IMR-90 (cell line): ENCODE measurements at regions not wholly inside any gene's neighbourhood (a gene's known extent, or its start where the extent isn't known, plus 50 kb on each side); places are given as distances from the start of the nearest gene placed in this dataset.

Source experiments
- ATAC-seq: fragments of 200-7000 bp; cut with Tn5 transposase; 2 replicates; pipeline ENCODE4 v1.9.1; 2020; ENCODE audit warnings: low read depth, mild to moderate bottlenecking, moderate library complexity
- BruUV-seq: library from RNA; stranded (reverse); fragments of 400-500 nt; replicated peaks from 2 replicates; lab custom pipeline; 2021; lab: Mats Ljungman, UMichigan
- CTCF ChIA-PET: fragments of 300-600 bp; formaldehyde crosslinking; extraction: SDS; loops from one replicate; lab custom pipeline; 2021; ENCODE audit warnings: antibody characterized with exemption; lab: Yijun Ruan, JAX
- POLR2A ChIA-PET: fragments of 300-600 bp; sonication (Branson Sonifier 250); formaldehyde crosslinking; loops from one replicate; lab custom pipeline; 2022; ENCODE audit warnings: antibody characterized with exemption; ENCODE audit not compliant: unreplicated experiment; lab: Charles Lee
- DNase-seq: peaks from one replicate; pipeline ENCODE4 v3.0.0; 2013
- H2AFZ ChIP-seq: replicated peaks from 2 replicates; pipeline ENCODE3; 2013; ENCODE audit warnings: low read length, mild to moderate bottlenecking; ENCODE audit not compliant: poor library complexity
- H2AK5ac ChIP-seq: 2 replicates; pipeline ENCODE4 v1.6.1; 2013; ENCODE audit warnings: low read depth, low read length, inconsistent platforms
- H2AK9ac ChIP-seq: replicated peaks from 2 replicates; pipeline ENCODE3; 2013; ENCODE audit warnings: mild to moderate bottlenecking, low read depth, low read length, moderate library complexity; ENCODE audit not compliant: poor library complexity
- H2BK120ac ChIP-seq: 2 replicates; pipeline ENCODE4 v1.6.1; 2013; ENCODE audit warnings: low read depth, low read length, inconsistent platforms
- H2BK15ac ChIP-seq: 3 replicates; pipeline ENCODE4 v1.6.1; 2013; ENCODE audit warnings: low read depth, low read length, inconsistent platforms
- H2BK20ac ChIP-seq: 2 replicates; pipeline ENCODE4 v1.6.1; 2013; ENCODE audit warnings: low read depth, mild to moderate bottlenecking, inconsistent platforms, low read length, moderate library complexity
- H2BK5ac ChIP-seq: 2 replicates; pipeline ENCODE4 v1.6.1; 2013; ENCODE audit warnings: mild to moderate bottlenecking, low read depth, low read length, inconsistent platforms; ENCODE audit not compliant: poor library complexity, severe bottlenecking
- H3K14ac ChIP-seq: replicated peaks from 2 replicates; pipeline ENCODE4 v1.6.1; 2013; ENCODE audit warnings: low read depth, low read length, inconsistent platforms
- H3K18ac ChIP-seq: 2 replicates; pipeline ENCODE4 v1.6.1; 2013; ENCODE audit warnings: low read depth, low read length, control low read depth
- H3K23ac ChIP-seq: 2 replicates; pipeline ENCODE4 v1.6.1; 2013; ENCODE audit warnings: low read depth, low read length, inconsistent platforms
- H3K27ac ChIP-seq: 2 replicates; pipeline ENCODE4 v1.5.1; 2013; ENCODE audit warnings: mild to moderate bottlenecking, control low read depth, low read length; ENCODE audit not compliant: insufficient read depth
- H3K27me3 ChIP-seq: 2 replicates; pipeline ENCODE4 v1.6.1; 2013; ENCODE audit warnings: low read length; ENCODE audit not compliant: control insufficient read depth, insufficient read depth
- H3K36me3 ChIP-seq: 2 replicates; pipeline ENCODE4 v1.6.1; 2013; ENCODE audit warnings: low read length, mixed read lengths; ENCODE audit not compliant: control insufficient read depth, insufficient read depth
- H3K4ac ChIP-seq: 2 replicates; pipeline ENCODE4 v1.6.1; 2013; ENCODE audit warnings: low read depth, low read length, inconsistent platforms
- H3K4me1 ChIP-seq: 2 replicates; pipeline ENCODE4 v1.6.1; 2013; ENCODE audit warnings: low read length, mixed read lengths; ENCODE audit not compliant: control insufficient read depth, insufficient read depth
- H3K4me2 ChIP-seq: 2 replicates; pipeline ENCODE4 v1.6.1; 2013; ENCODE audit warnings: low read depth, mild to moderate bottlenecking, control low read depth, low read length, moderate library complexity
- H3K4me3 ChIP-seq: 2 replicates; pipeline ENCODE4 v1.5.1; 2013; ENCODE audit warnings: low read depth, mild to moderate bottlenecking, control low read depth, low read length, moderate library complexity; ENCODE audit not compliant: insufficient read depth
- H3K56ac ChIP-seq: 2 replicates; pipeline ENCODE4 v1.6.1; 2013; ENCODE audit warnings: low read length, inconsistent platforms; ENCODE audit not compliant: insufficient read depth; ENCODE audit errors: extremely low read depth
- H3K79me1 ChIP-seq, 2 experiments: 2 replicates each; pipeline ENCODE4 v1.6.1; 2013; ENCODE audit warnings: low read length in 2 of 2, inconsistent platforms in 1 of 2, low read depth in 1 of 2
- H3K9ac ChIP-seq: 2 replicates; pipeline ENCODE4 v1.6.1; 2013; ENCODE audit warnings: low read depth, low read length, control low read depth
- H3K9me1 ChIP-seq: 2 replicates; pipeline ENCODE4 v1.6.1; 2013; ENCODE audit warnings: low read length, inconsistent platforms; ENCODE audit not compliant: insufficient read depth
- H3K9me3 ChIP-seq: 2 replicates; pipeline ENCODE4 v1.6.1; 2013; ENCODE audit warnings: low read length; ENCODE audit not compliant: control insufficient read depth, insufficient read depth
- H4K20me1 ChIP-seq: 2 replicates; pipeline ENCODE4 v1.6.1; 2013; ENCODE audit warnings: low read length, inconsistent platforms; ENCODE audit not compliant: insufficient read depth
- H4K5ac ChIP-seq: 2 replicates; pipeline ENCODE4 v1.6.1; 2013; ENCODE audit warnings: mild to moderate bottlenecking, low read depth, low read length, control low read depth
- H4K8ac ChIP-seq, 2 experiments: 2 replicates each; pipeline ENCODE4 v1.6.1; 2013; ENCODE audit warnings: low read depth in 2 of 2, low read length in 2 of 2, control low read depth in 1 of 2, inconsistent platforms in 1 of 2
- H4K91ac ChIP-seq: 2 replicates; pipeline ENCODE4 v1.6.1; 2013; ENCODE audit warnings: low read depth, low read length, inconsistent platforms; ENCODE audit not compliant: insufficient read depth
- NFE2L2 ChIP-seq: fragments of 150-350 bp; IDR thresholded peaks from 2 replicates; pipeline ENCODE4 v1.6.1; 2016; ENCODE audit warnings: low read depth, mild to moderate bottlenecking, low read length
- RAD21 ChIP-seq: IDR thresholded peaks from 2 replicates; pipeline ENCODE4 v1.6.1; 2012; ENCODE audit warnings: low read length, improper control_type of control experiment
- RFX5 ChIP-seq: IDR thresholded peaks from 2 replicates; pipeline ENCODE4 v1.8.0; 2012; ENCODE audit warnings: low read depth, mild to moderate bottlenecking, low read length, moderate library complexity
- WGBS, 2 experiments: methylation state at CpG; one replicate each; pipeline versions ENCODE4 v1.1.5 to v1.1.7; 2013; ENCODE audit warnings: missing lambda C conversion rate in 2 of 2; ENCODE audit not compliant: insufficient read length in 1 of 2; ENCODE audit errors: extremely low coverage in 2 of 2; 5-methylcytosine and 5-hydroxymethylcytosine counted together
- dilution Hi-C: fragments of 300-500 bp; cut with HindIII; formaldehyde crosslinking; loops from one replicate; pipeline ENCODE4 v1.14.3; 2018; ENCODE audit warnings: low sequenced_read_pairs; ENCODE audit not compliant: unreplicated experiment
- in situ Hi-C: fragments of 300-500 bp; cut with MboI; formaldehyde crosslinking; loops from 3 replicates; pipeline ENCODE4 v1.14.3; 2019; ENCODE audit warnings: low sequenced_read_pairs, inconsistent platforms, mixed read lengths
- intact Hi-C: fragments of 100-400 bp; cut with micrococcal nuclease; formaldehyde crosslinking; loops from 2 replicates; pipeline ENCODE4 v1.10.0; 2022

GRCh38 chr19:23482829-23483228, 87.6 kb upstream of the ZNF91 start:
- Histone ChIP-seq H2BK120ac (no peak overlapping the region), H3K36me3 (no peaks in the 10 kb centered on the region), H3K18ac (no peak overlapping the region), H3K9me1 (no peaks in the 10 kb centered on the region), H4K8ac (no peak overlapping the region), H3K23ac (no peak overlapping the region), H3K4ac (no peak overlapping the region), H3K79me1 (no peaks in the 10 kb centered on the region), H3K4me3 (no peak overlapping the region), H3K4me2 (no peak overlapping the region), H4K91ac (no peak overlapping the region), H2BK15ac (no peak overlapping the region), H3K9me3 (peaks cover 17% of the 10 kb centered on the region), H3K4me1 (no peaks in the 10 kb centered on the region), H2AK5ac (no peak overlapping the region), H2AFZ (no peak overlapping the region), H3K27ac (no peak overlapping the region), H2BK5ac (no peak overlapping the region), H4K5ac (no peak overlapping the region), H2AK9ac (no peak overlapping the region), H3K9ac (no peak overlapping the region), H4K20me1 (no peaks in the 10 kb centered on the region), H3K14ac (no peak overlapping the region), H3K27me3 (no peaks in the 10 kb centered on the region), H2BK20ac (no peak overlapping the region), H3K56ac (no peak overlapping the region)
- dilution Hi-C loops (no loop called here), intact Hi-C loops (no loop called here), in situ Hi-C loops (no loop called here)
- TF ChIP-seq RFX5 (no peak), NFE2L2 (no peak), RAD21 (no peak)
- ChIA-PET POLR2A (no interaction called here), CTCF (no interaction called here)
- no peak for DNase-seq
- ATAC-seq: no peak
- BruUV-seq: no TSS peak
- no CpG with 5 or more reads among the region's 5 CpGs for WGBS, 2 experiments
